Mesendoderm (in vitro differentiated cells): ENCODE measurements at regions not wholly inside any gene's neighbourhood (a gene's known extent, or its start where the extent isn't known, plus 50 kb on each side); places are given as distances from the start of the nearest gene placed in this dataset.

ENCODE experiments used
- DNase-seq: peaks from one replicate; pipeline ENCODE4 v3.0.0; 2013
- H2AK5ac ChIP-seq: 2 replicates; pipeline ENCODE4 v1.6.1; 2013; ENCODE audit warnings: low read length, inconsistent platforms
- H2BK120ac ChIP-seq: 2 replicates; pipeline ENCODE4 v1.6.1; 2013; ENCODE audit warnings: low read depth, mild to moderate bottlenecking, low read length, moderate library complexity, mixed read lengths
- H2BK15ac ChIP-seq: replicated peaks from 2 replicates; pipeline ENCODE4 v1.6.1; 2013; ENCODE audit warnings: low read depth, mild to moderate bottlenecking, moderate library complexity
- H2BK5ac ChIP-seq: 2 replicates; pipeline ENCODE4 v1.6.1; 2013; ENCODE audit warnings: low read length, inconsistent platforms
- H3K18ac ChIP-seq: 2 replicates; pipeline ENCODE4 v1.6.1; 2013; ENCODE audit warnings: mild to moderate bottlenecking, low read length, mixed read lengths
- H3K23ac ChIP-seq: one replicate; pipeline ENCODE4 v1.6.1; 2013; ENCODE audit warnings: low read length
- H3K27ac ChIP-seq: 2 replicates; pipeline ENCODE4 v1.5.1; 2013; ENCODE audit warnings: low read depth, mild to moderate bottlenecking, inconsistent platforms, low read length, moderate library complexity
- H3K27me3 ChIP-seq: 2 replicates; pipeline ENCODE4 v1.6.1; 2013; ENCODE audit warnings: low read length, control low read depth, mild to moderate bottlenecking, inconsistent platforms; ENCODE audit not compliant: insufficient read depth, poor library complexity
- H3K36me3 ChIP-seq: 2 replicates; pipeline ENCODE4 v1.6.1; 2013; ENCODE audit warnings: low read length, inconsistent platforms; ENCODE audit not compliant: control insufficient read depth, insufficient read depth
- H3K4ac ChIP-seq: one replicate; pipeline ENCODE4 v1.6.1; 2013; ENCODE audit warnings: low read depth, mild to moderate bottlenecking, low read length, moderate library complexity
- H3K4me1 ChIP-seq: 2 replicates; pipeline ENCODE4 v1.6.1; 2013; ENCODE audit warnings: low read depth, low read length, inconsistent platforms; ENCODE audit not compliant: control insufficient read depth
- H3K4me2 ChIP-seq: 2 replicates; pipeline ENCODE4 v1.6.1; 2013; ENCODE audit warnings: low read length
- H3K4me3 ChIP-seq: 2 replicates; pipeline ENCODE4 v1.5.1; 2013; ENCODE audit warnings: mild to moderate bottlenecking, low read length
- H3K56ac ChIP-seq: one replicate; pipeline ENCODE4 v1.6.1; 2013; ENCODE audit warnings: low read length
- H3K79me1 ChIP-seq: 2 replicates; pipeline ENCODE4 v1.6.1; 2013; ENCODE audit warnings: low read length, inconsistent platforms
- H3K79me2 ChIP-seq: 2 replicates; pipeline ENCODE4 v1.6.1; 2013; ENCODE audit warnings: mild to moderate bottlenecking, low read length; ENCODE audit not compliant: control insufficient read depth, insufficient read depth
- H3K9ac ChIP-seq: 2 replicates; pipeline ENCODE4 v1.6.1; 2013; ENCODE audit warnings: low read length, inconsistent platforms
- H4K5ac ChIP-seq: one replicate; pipeline ENCODE4 v1.6.1; 2013; ENCODE audit warnings: low read length
- H4K8ac ChIP-seq: one replicate; pipeline ENCODE4 v1.6.1; 2013; ENCODE audit warnings: low read depth, mild to moderate bottlenecking, control low read depth, low read length, moderate library complexity
- WGBS: extraction: QIAGEN DNeasy Blood & Tissue Kit; methylation state at CpG from one replicate; pipeline ENCODE4 v1.1.7; 2013; ENCODE audit warnings: low lambda C conversion rate, missing lambda C conversion rate; ENCODE audit not compliant: insufficient coverage; ENCODE audit errors: extremely low coverage; 5-methylcytosine and 5-hydroxymethylcytosine counted together

GRCh38 chr9:2939368-2939767 is 95.5 kb upstream of the PUM3 start:
- no peak overlapping the region for H2AK5ac ChIP-seq
- H3K4me2 ChIP-seq, result no peak overlapping the region
- H3K18ac ChIP-seq, result no peak overlapping the region
- no peak overlapping the region for H3K27ac ChIP-seq
- no peak overlapping the region for H3K9ac ChIP-seq
- no peak overlapping the region for H2BK5ac ChIP-seq
- no peaks in the 10 kb centered on the region for H3K27me3 ChIP-seq
- H3K56ac ChIP-seq, result no peak overlapping the region
- no peak for DNase-seq
- WGBS, result no CpG with 5 or more reads among the region's 1 CpG
- H3K4me3 ChIP-seq, result no peak overlapping the region
- no peak overlapping the region for H4K5ac ChIP-seq
- H3K4me1 ChIP-seq, result no peaks in the 10 kb centered on the region
- no peaks in the 10 kb centered on the region for H3K36me3 ChIP-seq
- no peak overlapping the region for H2BK120ac ChIP-seq
- H3K79me1 ChIP-seq, result no peaks in the 10 kb centered on the region
- H3K4ac ChIP-seq, result no peak overlapping the region
- no peaks in the 10 kb centered on the region for H3K79me2 ChIP-seq
- no peak overlapping the region for H4K8ac ChIP-seq
- H2BK15ac ChIP-seq, result no peak overlapping the region
- no peak overlapping the region for H3K23ac ChIP-seq

GRCh38 chr9:2936221-2936620 is 92.3 kb upstream of the PUM3 start:
- H2BK120ac ChIP-seq, result no peak overlapping the region
- H4K5ac ChIP-seq, result no peak overlapping the region
- no CpG with 5 or more reads among the region's 1 CpG for WGBS
- H4K8ac ChIP-seq, result no peak overlapping the region
- H3K36me3 ChIP-seq, result no peaks in the 10 kb centered on the region
- no peak overlapping the region for H3K56ac ChIP-seq
- H3K18ac ChIP-seq, result no peak overlapping the region
- H3K27me3 ChIP-seq, result no peaks in the 10 kb centered on the region
- H3K79me1 ChIP-seq, result no peaks in the 10 kb centered on the region
- no peak overlapping the region for H3K4me2 ChIP-seq
- no peak overlapping the region for H3K27ac ChIP-seq
- no peaks in the 10 kb centered on the region for H3K79me2 ChIP-seq
- H2AK5ac ChIP-seq, result no peak overlapping the region
- H3K4me3 ChIP-seq, result no peak overlapping the region
- H2BK5ac ChIP-seq, result no peak overlapping the region
- DNase-seq, result no peak
- H3K9ac ChIP-seq, result no peak overlapping the region
- H3K4me1 ChIP-seq, result no peaks in the 10 kb centered on the region
- H2BK15ac ChIP-seq, result no peak overlapping the region
- no peak overlapping the region for H3K4ac ChIP-seq
- H3K23ac ChIP-seq, result no peak overlapping the region

GRCh38 chr9:2934883-2935282 is 91.0 kb upstream of the PUM3 start:
- Histone ChIP-seq H4K8ac (no peak overlapping the region), H3K27me3 (no peaks in the 10 kb centered on the region), H3K27ac (no peak overlapping the region), H4K5ac (no peak overlapping the region), H3K18ac (no peak overlapping the region), H3K9ac (no peak overlapping the region), H3K23ac (no peak overlapping the region), H2AK5ac (no peak overlapping the region), H3K4me1 (no peaks in the 10 kb centered on the region), H3K79me1 (no peaks in the 10 kb centered on the region), H3K56ac (no peak overlapping the region), H2BK5ac (no peak overlapping the region), H3K79me2 (no peaks in the 10 kb centered on the region), H2BK15ac (no peak overlapping the region), H3K36me3 (no peaks in the 10 kb centered on the region), H3K4me3 (no peak overlapping the region), H3K4ac (no peak overlapping the region), H2BK120ac (no peak overlapping the region), H3K4me2 (no peak overlapping the region)
- no CpG with 5 or more reads among the region's 7 CpGs for WGBS
- DNase-seq, result no peak

DNA sequence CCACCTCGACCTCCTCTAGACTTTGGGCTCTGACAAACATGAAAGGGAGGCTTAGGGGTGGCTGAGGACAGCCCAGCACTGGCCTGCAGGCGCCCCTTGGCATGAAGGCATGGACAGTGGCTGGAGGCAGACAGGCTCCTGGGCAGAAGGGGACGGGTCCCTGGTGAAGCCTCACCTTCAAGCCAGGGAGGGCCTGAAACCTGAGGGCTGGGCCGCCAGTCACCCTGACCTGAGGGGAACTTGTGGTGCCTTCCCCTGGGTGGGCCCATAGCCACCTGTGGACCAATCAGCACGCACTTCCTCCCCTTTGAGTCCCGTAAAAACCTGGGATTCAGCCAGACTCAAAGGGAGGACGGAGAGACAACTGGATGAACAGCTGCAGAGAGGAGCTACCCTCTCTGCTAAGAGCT is 90.4 kb upstream of the PUM3 start:
- no peak overlapping the region for H2BK120ac ChIP-seq
- WGBS, result no CpG with 5 or more reads among the region's 7 CpGs

DNA sequence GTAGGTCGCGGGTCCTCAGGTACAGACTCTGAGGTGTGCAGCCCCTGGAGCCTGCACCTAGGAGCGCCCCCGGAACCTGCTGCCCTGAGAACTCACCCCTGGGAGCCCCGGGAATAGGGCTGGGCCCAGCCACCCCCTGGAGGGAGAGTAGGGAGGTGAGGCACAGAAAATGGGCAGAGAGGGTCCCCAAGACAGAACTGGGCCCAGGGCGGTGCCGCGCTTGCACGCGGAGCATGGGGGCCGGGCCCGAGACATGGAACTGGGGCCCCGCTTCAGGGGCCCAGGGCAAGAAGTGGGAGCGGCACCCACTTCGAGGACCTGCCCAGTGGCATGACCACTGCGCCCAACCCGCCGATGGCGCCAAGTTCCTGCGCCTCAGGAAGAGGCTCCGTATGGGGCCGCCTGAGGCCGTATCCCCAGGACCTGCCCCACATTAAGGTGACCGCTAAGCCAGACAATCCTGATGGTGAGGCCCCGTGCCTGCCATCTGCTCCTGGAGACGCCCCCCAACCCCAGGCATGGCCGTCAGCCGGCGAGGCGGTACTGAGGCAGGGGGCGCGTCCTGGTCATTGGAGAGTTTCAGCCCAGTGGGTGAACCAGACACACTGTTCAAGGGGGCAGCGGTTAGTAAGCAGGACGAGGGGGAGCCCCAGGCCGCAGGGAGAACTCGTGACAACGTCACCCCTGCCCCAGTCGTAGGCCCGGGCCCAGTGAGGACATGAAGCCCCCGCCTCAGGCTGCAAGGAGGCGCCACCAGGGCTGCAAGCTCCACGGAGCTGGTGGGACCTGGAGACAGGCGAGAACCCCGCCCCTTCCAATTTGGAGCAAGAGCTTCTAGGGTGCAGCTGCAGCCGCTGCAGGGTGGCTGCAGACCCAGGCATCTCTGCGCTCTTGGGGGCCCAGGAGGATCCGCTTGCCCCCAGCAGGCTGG is 89.5 kb upstream of the PUM3 start:
- Histone ChIP-seq H3K23ac (no peak overlapping the region), H3K4me3 (no peak overlapping the region), H2BK120ac (no peak overlapping the region), H3K36me3 (no peaks in the 10 kb centered on the region), H2BK5ac (no peak overlapping the region), H3K79me2 (no peaks in the 10 kb centered on the region), H3K4me1 (no peaks in the 10 kb centered on the region), H3K27ac (no peak overlapping the region), H3K56ac (no peak overlapping the region), H3K4ac (no peak overlapping the region), H3K9ac (no peak overlapping the region), H2BK15ac (no peak overlapping the region), H3K4me2 (no peak overlapping the region), H3K18ac (no peak overlapping the region), H3K27me3 (no peaks in the 10 kb centered on the region), H3K79me1 (no peaks in the 10 kb centered on the region), H4K8ac (no peak overlapping the region), H2AK5ac (no peak overlapping the region), H4K5ac (no peak overlapping the region)
- no peak for DNase-seq
- WGBS, result no CpG with 5 or more reads among the region's 47 CpGs

More for the DNA sequence above, 90.4 kb upstream of the PUM3 start:
- no peak overlapping the region for H4K5ac ChIP-seq
- H4K8ac ChIP-seq, result no peak overlapping the region
- H3K18ac ChIP-seq, result no peak overlapping the region
- H3K27ac ChIP-seq, result no peak overlapping the region
- H3K4ac ChIP-seq, result no peak overlapping the region
- no peak overlapping the region for H2BK15ac ChIP-seq
- no peaks in the 10 kb centered on the region for H3K79me1 ChIP-seq
- H3K36me3 ChIP-seq, result no peaks in the 10 kb centered on the region
- H3K4me2 ChIP-seq, result no peak overlapping the region
- no peaks in the 10 kb centered on the region for H3K4me1 ChIP-seq
- no peak for DNase-seq
- no peak overlapping the region for H3K23ac ChIP-seq
- no peak overlapping the region for H2BK5ac ChIP-seq
- no peak overlapping the region for H2AK5ac ChIP-seq
- no peak overlapping the region for H3K56ac ChIP-seq
- H3K27me3 ChIP-seq, result no peaks in the 10 kb centered on the region
- H3K9ac ChIP-seq, result no peak overlapping the region
- H3K79me2 ChIP-seq, result no peaks in the 10 kb centered on the region
- no peak overlapping the region for H3K4me3 ChIP-seq

DNA sequence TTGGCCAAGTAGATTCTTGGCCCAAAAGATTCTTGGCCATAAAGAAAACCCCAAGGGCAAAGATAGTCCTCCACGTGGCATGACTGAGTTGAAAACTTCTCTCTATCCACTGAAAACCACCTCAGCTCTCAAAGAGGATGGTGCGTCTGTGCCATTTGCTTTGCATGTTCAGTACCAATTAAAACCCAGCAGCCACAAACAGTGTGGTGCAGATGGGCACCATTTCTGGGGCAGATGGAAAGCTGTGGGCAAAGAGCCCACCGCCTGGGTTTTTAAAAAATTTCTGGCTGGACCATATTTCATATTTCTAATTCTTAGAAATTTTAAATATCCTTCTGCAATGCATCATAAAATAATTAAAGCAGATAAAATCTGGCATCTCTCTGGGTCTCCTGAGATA is 84.5 kb upstream of the PUM3 start:
- H3K36me3 ChIP-seq, result no peaks in the 10 kb centered on the region
- H3K79me1 ChIP-seq, result no peaks in the 10 kb centered on the region
- no peak overlapping the region for H2BK15ac ChIP-seq
- no peak overlapping the region for H3K27ac ChIP-seq
- WGBS, result no CpG with 5 or more reads among the region's 3 CpGs
- H3K79me2 ChIP-seq, result no peaks in the 10 kb centered on the region
- no peak for DNase-seq
- H4K5ac ChIP-seq, result no peak overlapping the region
- H3K4me3 ChIP-seq, result no peak overlapping the region
- no peak overlapping the region for H3K18ac ChIP-seq
- no peak overlapping the region for H3K4me2 ChIP-seq
- H2AK5ac ChIP-seq, result no peak overlapping the region
- no peak overlapping the region for H2BK120ac ChIP-seq
- no peaks in the 10 kb centered on the region for H3K27me3 ChIP-seq
- H4K8ac ChIP-seq, result no peak overlapping the region
- no peak overlapping the region for H3K23ac ChIP-seq
- no peak overlapping the region for H3K9ac ChIP-seq
- H3K4ac ChIP-seq, result no peak overlapping the region
- no peak overlapping the region for H3K56ac ChIP-seq
- no peaks in the 10 kb centered on the region for H3K4me1 ChIP-seq
- no peak overlapping the region for H2BK5ac ChIP-seq
